HFFc6 (cell line): ENCODE measurements at regions not wholly inside any gene's neighbourhood (a gene's known extent, or its start where the extent isn't known, plus 50 kb on each side); places are given as distances from the start of the nearest gene placed in this dataset.

ENCODE experiments used
- DNase-seq: peaks from one replicate; pipeline ENCODE4 v3.0.0-alpha.2; 2018
- H3K27ac Mint-ChIP-seq: 2 replicates; pipeline ENCODE4 v1.8.0; 2020; ENCODE audit warnings: mild to moderate bottlenecking, mixed read lengths
- H3K27me3 Mint-ChIP-seq: 2 replicates; pipeline ENCODE4 v1.8.0; 2021; ENCODE audit warnings: mild to moderate bottlenecking, moderate library complexity, mixed read lengths; ENCODE audit not compliant: insufficient read depth
- H3K36me3 Mint-ChIP-seq: 2 replicates; pipeline ENCODE4 v1.8.0; 2021; ENCODE audit warnings: low read depth, mixed read lengths
- H3K4me1 Mint-ChIP-seq: 2 replicates; pipeline ENCODE4 v1.8.0; 2020; ENCODE audit warnings: low read depth, mixed read lengths
- H3K4me3 Mint-ChIP-seq: 2 replicates; pipeline ENCODE4 v1.8.0; 2020; ENCODE audit warnings: mild to moderate bottlenecking, moderate library complexity, mixed read lengths
- H3K9me3 Mint-ChIP-seq: 2 replicates; pipeline ENCODE4 v1.8.0; 2020; ENCODE audit warnings: mild to moderate bottlenecking, mixed read lengths
- CTCF ChIP-seq: fragments of 200-600 bp; sonication (generic); IDR thresholded peaks from 2 replicates; pipeline ENCODE4 v1.5.0; 2021; ENCODE audit warnings: antibody characterized with exemption, mild to moderate bottlenecking

DNA sequence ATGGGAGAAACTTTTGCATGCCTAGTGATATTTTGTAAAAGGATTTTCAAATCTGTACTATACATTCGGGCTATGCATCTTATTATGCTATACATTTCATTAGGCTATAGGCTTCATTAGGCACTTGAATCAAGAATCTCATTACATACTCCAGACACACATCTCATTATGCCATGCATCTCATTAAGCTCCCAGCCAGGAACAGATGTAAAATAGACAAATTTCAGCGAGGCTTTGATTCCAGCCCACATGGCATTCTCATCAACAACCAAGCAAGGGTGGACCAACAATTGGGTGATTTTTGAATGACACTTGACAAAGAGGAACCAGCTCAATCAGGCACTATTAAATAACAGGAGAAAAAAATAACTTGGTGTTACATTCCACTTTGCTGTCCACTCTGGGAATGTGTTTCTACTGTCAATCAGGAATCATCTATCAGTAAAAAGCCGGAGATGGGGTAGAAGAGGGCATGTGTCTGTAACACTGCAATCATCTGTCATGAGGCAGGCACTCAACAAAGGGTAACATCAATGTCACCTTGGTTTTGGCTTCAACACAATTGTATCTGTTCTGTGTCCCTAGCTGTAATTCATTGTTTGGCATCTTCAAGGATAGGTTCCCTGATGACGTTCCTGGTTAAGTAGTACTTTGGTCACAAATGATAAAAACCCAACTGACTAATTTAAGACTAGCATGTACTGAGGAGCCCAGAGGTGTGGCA is 498.6 kb downstream of the EPHA4 start:
- H3K27ac Mint-ChIP-seq: no peak overlapping the region
- H3K36me3 Mint-ChIP-seq: no peaks in the 10 kb centered on the region
- H3K27me3 Mint-ChIP-seq: peaks cover 4% of the 10 kb centered on the region; the same call in 1 of the 2 replicates
- no peak for DNase-seq
- peaks cover 15% of the 10 kb centered on the region for H3K4me1 Mint-ChIP-seq
- TF ChIP-seq CTCF: no peak
- H3K4me3 Mint-ChIP-seq: no peak overlapping the region
- H3K9me3 Mint-ChIP-seq: peaks cover 23% of the 10 kb centered on the region

DNA sequence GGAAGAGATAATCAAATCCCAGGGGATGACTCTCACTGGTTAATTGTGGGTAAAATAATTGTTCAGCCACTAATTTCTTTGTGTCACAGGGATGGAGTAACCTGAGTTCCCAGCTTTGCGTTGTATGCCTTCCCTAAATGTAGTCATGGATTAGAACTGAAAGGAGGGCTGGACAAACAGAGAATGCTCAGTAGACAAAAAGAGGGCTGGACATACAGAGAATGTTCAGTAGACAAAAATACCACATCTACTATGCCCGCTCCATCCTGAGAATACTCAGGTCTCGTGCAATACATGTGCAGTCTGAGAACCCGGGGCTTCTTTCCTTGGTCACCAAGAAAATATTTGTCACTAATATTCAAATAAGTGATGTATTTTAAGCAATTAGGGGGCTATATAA is 497.9 kb downstream of the EPHA4 start:
- no peak for TF ChIP-seq CTCF
- peaks cover 23% of the 10 kb centered on the region for H3K9me3 Mint-ChIP-seq
- no peak for DNase-seq
- H3K4me1 Mint-ChIP-seq: peaks cover 15% of the 10 kb centered on the region
- H3K36me3 Mint-ChIP-seq: no peaks in the 10 kb centered on the region
- peaks cover 4% of the 10 kb centered on the region; the same call in 1 of the 2 replicates for H3K27me3 Mint-ChIP-seq
- no peak overlapping the region for H3K4me3 Mint-ChIP-seq
- H3K27ac Mint-ChIP-seq: no peak overlapping the region

DNA sequence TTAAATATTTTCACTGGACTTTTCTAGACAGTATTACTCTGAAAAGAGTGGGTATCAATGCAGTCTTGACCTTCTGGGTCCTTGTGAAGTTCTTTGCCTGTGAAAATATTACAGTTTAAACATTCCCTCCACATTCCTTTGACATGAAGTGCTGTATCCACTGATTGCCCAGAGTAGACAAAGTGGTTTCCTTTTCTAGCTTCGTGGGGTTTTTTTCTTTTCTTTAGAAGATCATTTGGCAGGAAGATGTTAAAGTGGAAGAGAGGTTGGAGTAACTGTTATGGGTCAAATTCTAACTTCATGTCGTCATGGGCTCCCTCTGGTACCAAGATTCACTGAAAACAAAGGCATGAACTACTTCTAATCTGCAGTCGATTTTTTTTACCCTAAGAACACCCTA is 496.9 kb downstream of the EPHA4 start:
- Mint-ChIP-seq H3K4me1 (peaks cover 15% of the 10 kb centered on the region), H3K4me3 (peak overlapping the region; percentile 58), H3K36me3 (no peaks in the 10 kb centered on the region), H3K9me3 (peaks cover 23% of the 10 kb centered on the region), H3K27me3 (peaks cover 4% of the 10 kb centered on the region; the same call in 1 of the 2 replicates), H3K27ac (peak overlapping the region; percentile 10; the same call in 1 of the 2 replicates)
- peak; percentile 43 for DNase-seq
- no peak for TF ChIP-seq CTCF

DNA sequence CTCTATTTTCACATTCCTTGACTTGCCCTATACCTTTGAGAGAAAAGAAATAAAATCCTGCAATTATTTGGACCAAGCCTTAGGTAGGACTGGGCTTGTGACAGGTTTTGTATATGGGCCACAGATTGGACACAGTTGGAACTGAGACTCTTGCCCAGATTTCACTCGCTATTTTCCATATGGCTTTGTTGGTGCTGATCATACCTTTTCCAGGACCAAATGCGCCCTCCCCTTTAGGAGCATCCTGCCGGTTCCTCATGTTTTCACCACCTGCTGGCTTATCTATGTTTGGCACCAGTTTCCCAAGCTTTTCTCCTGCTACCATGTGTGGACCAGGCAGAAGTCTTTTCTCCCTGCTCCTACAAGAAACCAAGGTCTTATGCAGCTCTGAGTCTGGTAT is 494.9 kb downstream of the EPHA4 start:
- Mint-ChIP-seq H3K27ac (no peak overlapping the region), H3K4me3 (no peak overlapping the region), H3K4me1 (peaks cover 15% of the 10 kb centered on the region), H3K36me3 (no peaks in the 10 kb centered on the region), H3K27me3 (peaks cover 4% of the 10 kb centered on the region; the same call in 1 of the 2 replicates), H3K9me3 (peaks cover 8% of the 10 kb centered on the region; the same call in 1 of the 2 replicates)
- no peak for TF ChIP-seq CTCF
- no peak for DNase-seq

- H3K36me3 Mint-ChIP-seq: no peaks in the 10 kb centered on the region
- H3K4me1 Mint-ChIP-seq: peaks cover 15% of the 10 kb centered on the region
- H3K27me3 Mint-ChIP-seq: peaks cover 4% of the 10 kb centered on the region; the same call in 1 of the 2 replicates
- H3K4me3 Mint-ChIP-seq: no peak overlapping the region
- no peak overlapping the region for H3K27ac Mint-ChIP-seq
- peaks cover 8% of the 10 kb centered on the region; the same call in 1 of the 2 replicates for H3K9me3 Mint-ChIP-seq
- no peak for DNase-seq
- no peak for TF ChIP-seq CTCF
These were observed 494.3 kb downstream of the EPHA4 start for GRCh38 chr2:221077799-221078198.
